LNCaP clone FGC (cell line): ENCODE measurements at regions not wholly inside any gene's neighbourhood (a gene's known extent, or its start where the extent isn't known, plus 50 kb on each side); places are given as distances from the start of the nearest gene placed in this dataset.

Experiments used
- DNase-seq: peaks from one replicate; pipeline ENCODE4 v3.0.0-alpha.2; 2011; ENCODE audit warnings: low read depth
- H3K4me3 ChIP-seq: 2 replicates; pipeline ENCODE4 v1.5.1; 2011; ENCODE audit warnings: mild to moderate bottlenecking, low read depth, low read length, control low read depth
- TF ChIP-seq, protein P1 (sequence below): IDR thresholded peaks from 2 replicates; pipeline ENCODE4 v1.5.1; 2012; ENCODE audit warnings: mild to moderate bottlenecking; ENCODE audit not compliant: control insufficient read depth, insufficient read depth; ENCODE audit errors: extremely low read depth

DNA sequence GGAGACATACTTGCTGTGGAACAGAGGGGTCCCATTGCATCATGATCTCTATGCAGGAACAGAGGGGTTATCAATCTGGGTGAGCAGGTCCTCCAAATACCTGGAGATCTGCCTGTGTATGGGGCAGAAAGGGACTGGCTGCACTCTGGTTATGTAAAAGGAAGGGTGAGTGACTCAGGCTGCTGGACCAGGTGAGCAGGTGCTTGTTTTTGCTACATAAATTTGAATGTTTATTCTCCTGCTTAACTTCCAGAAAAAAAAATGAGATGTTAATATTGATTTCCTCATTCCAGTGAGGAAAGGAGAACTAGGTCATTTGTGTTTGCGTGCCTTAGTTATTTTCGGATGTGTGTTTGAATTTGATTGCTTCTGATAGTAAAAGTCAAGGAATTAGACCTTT, 225.8 kb upstream of the TRAM1L1 start:
- TF ChIP-seq, protein P1, sequence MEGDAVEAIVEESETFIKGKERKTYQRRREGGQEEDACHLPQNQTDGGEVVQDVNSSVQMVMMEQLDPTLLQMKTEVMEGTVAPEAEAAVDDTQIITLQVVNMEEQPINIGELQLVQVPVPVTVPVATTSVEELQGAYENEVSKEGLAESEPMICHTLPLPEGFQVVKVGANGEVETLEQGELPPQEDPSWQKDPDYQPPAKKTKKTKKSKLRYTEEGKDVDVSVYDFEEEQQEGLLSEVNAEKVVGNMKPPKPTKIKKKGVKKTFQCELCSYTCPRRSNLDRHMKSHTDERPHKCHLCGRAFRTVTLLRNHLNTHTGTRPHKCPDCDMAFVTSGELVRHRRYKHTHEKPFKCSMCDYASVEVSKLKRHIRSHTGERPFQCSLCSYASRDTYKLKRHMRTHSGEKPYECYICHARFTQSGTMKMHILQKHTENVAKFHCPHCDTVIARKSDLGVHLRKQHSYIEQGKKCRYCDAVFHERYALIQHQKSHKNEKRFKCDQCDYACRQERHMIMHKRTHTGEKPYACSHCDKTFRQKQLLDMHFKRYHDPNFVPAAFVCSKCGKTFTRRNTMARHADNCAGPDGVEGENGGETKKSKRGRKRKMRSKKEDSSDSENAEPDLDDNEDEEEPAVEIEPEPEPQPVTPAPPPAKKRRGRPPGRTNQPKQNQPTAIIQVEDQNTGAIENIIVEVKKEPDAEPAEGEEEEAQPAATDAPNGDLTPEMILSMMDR, result no peak
- no peak for DNase-seq
- no peak overlapping the region for H3K4me3 ChIP-seq

DNA sequence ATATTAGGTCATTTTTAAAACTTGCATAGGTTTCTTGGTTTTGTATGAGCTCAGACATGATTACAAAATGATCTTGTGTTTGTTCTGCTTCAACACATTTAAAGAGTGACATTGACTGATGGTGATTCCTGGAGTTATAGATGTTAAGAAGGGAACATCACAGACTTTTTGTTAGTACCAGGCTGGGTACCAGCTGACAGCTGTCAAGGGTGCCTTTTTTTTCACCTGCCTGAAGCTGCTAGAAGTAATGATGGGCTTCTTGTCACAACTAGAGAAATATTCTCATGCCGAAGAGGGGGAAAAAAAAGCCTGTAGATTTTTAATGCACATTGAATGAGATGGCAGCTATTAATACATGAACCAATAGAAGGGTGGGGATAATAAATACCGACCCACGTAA, 226.6 kb upstream of the TRAM1L1 start:
- H3K4me3 ChIP-seq, result no peak overlapping the region

DNA sequence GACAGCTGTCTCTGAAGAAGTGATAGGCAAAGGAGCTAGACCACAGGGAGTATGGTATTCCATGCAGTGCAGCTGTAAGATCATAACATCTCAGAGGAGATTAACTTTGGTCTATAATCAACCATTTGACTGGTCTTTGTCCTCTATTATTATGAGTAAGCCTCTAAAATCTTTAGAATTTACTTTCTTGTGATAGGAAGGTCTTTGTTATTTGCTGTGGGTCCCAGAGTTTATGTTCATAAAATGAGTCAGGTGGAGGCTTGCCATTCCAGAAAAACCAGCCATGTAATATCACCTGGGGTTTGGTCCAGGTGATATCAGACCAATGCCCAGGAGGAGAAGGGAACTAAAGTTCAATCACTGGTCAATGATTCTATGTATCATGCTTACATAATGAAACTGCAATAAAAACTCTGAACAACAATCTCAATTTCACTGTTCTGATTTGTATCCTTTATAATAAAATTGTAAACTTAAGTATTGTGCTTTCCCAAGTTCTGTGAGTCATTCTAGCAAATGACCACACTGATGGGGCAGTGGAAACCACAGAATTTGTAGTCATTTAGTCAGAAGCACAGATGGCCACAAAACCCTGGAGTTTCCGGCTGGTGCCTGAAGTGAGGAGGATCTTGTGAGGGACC, 239.6 kb upstream of the TRAM1L1 start:
- no peak overlapping the region for H3K4me3 ChIP-seq
- no peak for DNase-seq
- TF ChIP-seq, protein P1, result no peak

More for the DNA sequence above, 226.6 kb upstream of the TRAM1L1 start:
- TF ChIP-seq, protein P1, result no peak
- no peak for DNase-seq

DNA sequence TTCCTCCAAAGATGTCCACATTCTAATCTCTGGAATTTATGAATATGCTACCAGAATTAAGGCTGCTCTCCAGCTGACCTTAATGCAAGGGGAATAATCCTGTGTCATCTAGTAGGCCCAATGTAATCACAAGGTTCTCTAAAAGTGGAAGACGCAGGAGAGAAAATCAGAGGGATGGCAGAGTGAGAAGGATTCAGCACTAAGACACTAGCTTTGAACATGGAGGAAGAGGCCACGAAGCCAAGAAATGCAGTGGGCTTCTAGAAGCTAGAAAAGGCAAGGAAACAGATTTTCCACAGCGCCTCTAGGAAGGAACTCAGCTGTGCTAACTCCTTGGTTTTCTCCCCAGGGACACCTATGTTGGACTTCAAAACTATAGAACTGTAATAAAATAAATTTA, 240.7 kb upstream of the TRAM1L1 start:
- no peak for DNase-seq
- H3K4me3 ChIP-seq, result no peak overlapping the region
- TF ChIP-seq, protein P1, result no peak

DNA sequence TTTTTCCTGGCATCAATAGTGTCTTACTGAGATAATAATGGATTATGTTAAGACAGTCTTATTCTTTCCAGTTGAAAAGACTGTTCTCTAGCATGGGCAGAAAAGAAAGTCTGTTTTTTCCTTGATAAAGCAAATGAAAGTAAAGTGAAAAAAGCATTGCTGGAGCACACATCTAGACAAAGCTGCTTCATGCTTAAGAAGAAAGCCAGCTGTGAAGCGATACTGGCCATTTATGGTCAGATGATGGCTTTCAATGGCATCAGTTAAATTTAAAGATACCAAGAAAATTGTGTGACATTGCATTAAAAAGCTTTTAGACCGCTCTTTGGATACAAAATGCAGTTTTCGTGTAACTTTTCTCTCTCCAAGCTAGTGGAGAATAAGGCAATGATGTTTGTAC, 242.1 kb upstream of the TRAM1L1 start:
- DNase-seq, result no peak
- TF ChIP-seq, protein P1, result no peak

DNA sequence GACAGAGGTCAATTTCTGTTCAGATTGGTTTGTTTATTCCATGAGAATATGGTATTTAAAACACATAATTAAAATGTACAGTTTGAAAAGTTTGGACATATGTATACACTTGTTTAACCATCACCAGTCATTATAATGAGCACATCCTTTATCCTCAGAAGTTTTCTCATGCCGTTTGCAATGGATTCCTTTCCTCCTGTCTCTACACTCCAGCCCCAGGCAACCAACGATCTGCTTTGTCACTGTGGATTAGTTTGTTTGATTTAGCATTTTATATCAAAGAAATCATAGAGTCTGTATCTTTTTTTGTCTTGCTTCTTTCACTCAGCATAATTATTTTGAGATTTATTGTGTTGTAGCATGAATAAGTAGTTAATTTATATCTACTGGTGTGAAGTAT, 243.0 kb upstream of the TRAM1L1 start:
- H3K4me3 ChIP-seq, result no peak overlapping the region
- TF ChIP-seq, protein P1, result no peak
- no peak for DNase-seq

More for the DNA sequence above, 242.1 kb upstream of the TRAM1L1 start:
- H3K4me3 ChIP-seq, result no peak overlapping the region

DNA sequence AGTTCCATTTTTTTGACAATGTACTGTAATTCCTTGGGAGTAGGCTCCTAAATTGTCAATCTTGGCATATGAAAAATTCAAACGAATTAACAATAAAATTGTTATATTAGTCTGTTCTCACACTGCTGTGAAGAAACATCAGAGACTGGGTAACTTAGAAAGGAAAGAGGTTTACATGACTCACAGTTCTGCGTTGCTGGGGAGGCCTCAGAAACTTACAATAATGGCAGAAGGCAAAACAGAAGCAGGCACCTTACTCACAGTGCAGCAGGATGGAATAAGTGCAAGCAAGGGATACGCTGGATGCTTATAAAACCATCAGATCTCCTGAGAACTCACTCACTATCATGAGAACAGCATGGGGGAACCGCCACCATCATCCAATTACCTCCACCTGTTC, 246.4 kb upstream of the TRAM1L1 start:
- no peak for DNase-seq
- H3K4me3 ChIP-seq, result no peak overlapping the region
- TF ChIP-seq, protein P1, result no peak
